HTR-8/SVneo (cell line): ENCODE measurements at regions not wholly inside any gene's neighbourhood (a gene's known extent, or its start where the extent isn't known, plus 50 kb on each side); places are given as distances from the start of the nearest gene placed in this dataset.

Experiments used
- DNase-seq: peaks from one replicate; pipeline ENCODE4 v3.0.0; 2011; ENCODE audit warnings: low spot score, mixed read lengths; ENCODE audit not compliant: insufficient read length
- FAIRE-seq: peaks from 2 replicates; lab custom pipeline; 2011; peaks lifted over from hg19 to GRCh38; lab: Jason Lieb, UNC

DNA sequence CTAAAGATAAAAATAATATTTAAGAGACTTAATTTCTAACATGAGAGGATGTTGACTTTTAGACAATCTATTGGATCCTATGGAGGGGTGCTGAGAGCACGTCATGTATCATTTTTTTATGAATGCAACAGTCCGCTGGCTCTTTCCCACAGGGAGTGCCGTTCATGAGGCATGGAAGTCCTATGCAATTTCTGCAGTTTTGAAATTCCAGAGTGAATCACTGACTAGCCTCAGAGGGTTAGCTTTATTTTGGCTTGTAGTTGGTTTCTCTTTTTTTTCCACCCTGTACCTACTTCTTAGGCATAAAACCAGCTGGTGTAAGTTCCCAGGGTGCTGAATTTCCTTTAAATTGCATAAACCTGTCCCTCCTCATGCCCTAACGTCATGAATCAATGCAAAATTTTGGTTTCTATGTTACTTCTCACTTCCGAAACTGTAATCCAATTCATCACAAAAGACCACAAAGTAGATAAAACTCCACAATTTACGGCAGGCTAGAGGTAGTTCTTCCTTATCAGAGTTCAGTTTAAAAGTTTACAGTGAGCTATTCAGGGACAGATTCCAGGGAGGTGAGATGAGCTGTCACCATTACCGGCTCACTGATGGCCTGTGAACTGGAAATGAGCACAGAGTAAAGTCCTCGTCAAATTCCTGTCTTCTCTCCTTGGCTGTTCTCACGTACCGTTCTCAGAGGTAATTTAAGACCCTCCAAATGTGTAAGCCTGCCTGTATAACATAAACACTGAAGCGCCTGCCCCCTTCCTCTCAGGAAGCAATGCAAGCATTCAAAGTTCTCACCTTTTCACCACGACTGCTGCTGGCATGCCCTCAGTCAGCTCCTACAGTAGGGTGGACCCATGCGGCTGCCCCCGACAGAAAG lies 216.6 kb upstream of the SLC10A2 start:
- FAIRE-seq (no peak), DNase-seq (peak; percentile 44)

DNA sequence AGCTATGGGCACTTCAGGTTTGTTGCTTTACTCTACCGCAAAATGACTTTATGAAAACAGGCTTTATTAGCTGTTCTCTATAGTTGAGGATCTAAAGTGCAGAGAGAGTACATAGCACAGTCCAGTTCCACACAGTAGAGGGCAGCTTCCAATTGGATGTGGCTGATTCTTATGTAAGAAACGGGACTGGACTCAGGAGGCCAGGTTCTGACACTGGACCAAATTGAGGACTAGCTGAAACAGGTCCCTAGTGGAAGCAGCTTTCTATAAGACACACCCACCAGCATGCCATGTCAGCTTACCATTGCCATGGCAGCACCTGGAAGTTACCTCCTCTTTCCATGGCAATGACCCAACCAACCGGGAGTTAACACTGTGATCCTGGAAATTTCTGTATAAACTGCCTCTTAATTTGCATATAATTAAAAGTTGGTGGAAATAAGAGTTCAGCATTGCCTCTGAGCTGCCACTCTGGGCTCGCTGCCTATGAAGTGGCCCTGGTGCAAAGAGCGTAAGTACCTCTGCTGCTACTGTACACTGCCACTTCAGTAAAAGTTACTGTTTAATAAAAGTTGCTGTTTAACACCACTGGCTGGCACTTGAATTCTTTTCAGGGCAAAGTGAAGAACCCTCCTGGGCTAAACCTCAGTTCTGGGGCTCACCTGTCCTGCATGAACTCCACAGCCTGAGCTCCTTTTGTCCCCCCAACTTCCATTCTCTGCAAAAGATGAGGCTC lies 211.9 kb upstream of the SLC10A2 start:
- FAIRE-seq, result no peak
- DNase-seq, result no peak

DNA sequence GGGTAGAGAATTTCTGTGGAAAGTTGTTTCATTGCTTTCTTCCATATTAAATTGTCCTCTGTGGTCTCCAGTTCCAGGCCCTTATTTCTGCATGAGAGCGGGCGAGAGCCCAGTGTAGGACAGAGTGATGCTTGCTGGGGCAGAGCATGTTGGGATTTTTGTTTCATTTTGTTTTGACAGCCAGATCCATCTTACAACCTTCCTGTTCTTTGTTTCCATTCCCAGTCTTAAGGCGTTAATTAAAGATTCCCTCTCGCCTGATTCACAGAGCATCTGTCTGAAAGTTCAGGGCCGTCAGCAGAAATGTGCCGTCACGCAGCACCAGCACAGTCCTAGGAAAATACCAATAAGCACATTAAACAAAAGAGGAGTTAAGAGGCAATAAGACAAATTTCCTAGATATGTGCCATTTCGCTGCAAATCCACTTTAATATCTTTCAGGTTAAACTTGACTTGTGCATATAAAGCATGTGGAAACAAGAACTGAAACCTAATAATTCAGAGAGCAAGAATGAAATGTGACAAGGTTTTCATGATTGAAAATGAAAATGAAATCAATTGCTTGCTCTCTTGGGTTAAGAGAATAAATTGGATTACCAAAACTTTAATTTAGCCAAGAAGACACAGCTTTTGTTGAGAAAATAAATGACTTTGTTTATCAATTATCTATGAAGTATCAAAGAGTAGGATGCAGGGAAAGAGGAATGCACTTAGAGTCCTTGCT lies 210.7 kb upstream of the SLC10A2 start:
- no peak for DNase-seq
- no peak for FAIRE-seq

DNA sequence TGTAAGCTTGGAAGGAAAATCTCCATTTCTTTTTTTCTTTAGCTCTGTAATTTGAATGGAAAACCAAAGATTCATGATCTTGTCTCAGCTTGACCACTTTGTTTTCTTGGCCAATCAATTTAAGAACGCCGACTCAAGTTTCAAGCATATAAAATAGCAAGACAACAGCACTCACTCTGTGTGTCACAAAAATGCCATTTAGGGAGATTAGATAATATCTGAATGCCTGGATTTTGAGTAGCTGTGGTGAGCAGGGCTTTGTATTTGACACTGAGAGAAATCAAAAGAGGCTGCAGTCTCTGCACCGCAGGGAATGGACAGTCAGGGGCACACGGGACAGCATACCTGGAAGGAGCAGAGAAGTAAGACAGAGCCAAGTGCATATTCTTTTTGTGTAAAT lies 209.5 kb upstream of the SLC10A2 start:
- FAIRE-seq (no peak), DNase-seq (no peak)

DNA sequence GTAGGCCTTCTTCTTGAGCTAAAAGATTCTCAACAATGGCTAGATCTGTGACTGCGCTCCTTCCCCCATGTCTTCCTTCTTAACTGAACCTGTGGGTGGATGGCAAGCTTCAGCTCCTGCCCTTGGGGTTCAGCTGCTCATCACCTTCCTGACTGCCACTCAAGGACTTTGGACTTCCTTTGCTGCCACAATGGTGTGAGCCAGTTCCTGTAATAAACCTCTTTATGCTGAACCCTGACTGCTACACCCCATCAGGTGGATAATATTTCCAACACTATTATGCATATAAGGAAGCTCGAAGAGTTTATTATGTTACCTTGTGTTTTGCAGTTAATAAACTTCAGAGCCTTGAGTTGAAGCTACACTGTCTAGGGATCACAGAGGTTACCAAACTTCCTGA lies 208.9 kb upstream of the SLC10A2 start:
- FAIRE-seq, result no peak
- no peak for DNase-seq

DNA sequence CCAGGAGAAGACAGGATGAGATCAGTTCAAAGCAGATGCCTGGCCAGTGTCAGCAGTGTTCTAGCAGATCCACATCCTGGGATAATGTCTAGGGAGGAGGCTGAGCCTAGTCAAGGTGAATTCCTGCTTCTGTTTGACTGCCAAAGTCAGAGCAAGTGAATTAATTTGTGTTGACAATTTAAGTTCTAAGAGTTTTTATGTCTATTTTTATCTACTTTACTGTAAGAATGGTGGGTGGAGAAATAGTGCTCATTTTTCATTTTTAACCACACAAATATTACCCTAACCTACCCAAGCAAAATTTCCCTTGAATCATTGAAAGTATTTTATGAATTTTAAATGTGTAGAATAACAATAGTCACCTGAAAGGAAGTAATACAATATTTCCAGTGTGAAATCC lies 207.6 kb upstream of the SLC10A2 start:
- no peak for DNase-seq
- no peak for FAIRE-seq

DNA sequence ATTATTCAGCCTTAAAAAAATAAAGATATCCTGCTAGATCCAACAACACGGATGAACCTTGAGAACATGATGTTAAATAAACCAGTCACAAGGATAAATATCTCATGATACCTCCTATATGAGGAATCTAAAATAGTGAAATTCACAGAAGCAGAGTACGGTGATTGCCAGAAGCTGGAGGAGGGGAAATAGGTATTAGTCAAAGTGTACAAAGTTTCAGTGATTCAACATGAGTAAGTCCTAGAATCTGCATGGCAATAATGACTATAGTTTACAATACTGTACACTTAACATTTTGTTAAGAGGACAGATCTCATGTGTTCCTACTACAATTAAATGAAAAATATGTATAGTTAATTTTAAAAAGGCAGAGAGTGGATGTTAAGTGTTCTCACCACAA lies 206.6 kb upstream of the SLC10A2 start:
- no peak for DNase-seq
- FAIRE-seq, result no peak

DNA sequence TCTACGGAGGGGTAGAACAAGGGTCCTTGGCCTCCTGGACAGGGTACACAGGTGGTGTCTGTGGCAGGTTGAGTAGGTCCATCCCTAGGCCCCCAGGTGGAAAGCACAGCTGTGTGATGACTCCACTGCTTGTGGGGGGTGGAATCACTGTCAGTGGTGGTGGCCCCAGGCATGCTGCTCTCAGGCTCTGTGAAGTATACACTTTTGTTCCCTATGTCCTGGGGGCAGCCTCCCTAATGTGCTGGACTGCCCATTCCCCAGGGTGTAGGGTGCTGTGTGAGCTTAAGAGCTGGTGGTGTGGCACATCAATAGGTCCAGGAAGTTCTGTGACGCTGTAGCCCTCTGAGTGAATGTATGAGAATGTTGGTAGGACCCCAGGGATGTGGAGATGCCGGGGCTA lies 197.2 kb upstream of the SLC10A2 start:
- no peak for DNase-seq
- FAIRE-seq, result no peak

DNA sequence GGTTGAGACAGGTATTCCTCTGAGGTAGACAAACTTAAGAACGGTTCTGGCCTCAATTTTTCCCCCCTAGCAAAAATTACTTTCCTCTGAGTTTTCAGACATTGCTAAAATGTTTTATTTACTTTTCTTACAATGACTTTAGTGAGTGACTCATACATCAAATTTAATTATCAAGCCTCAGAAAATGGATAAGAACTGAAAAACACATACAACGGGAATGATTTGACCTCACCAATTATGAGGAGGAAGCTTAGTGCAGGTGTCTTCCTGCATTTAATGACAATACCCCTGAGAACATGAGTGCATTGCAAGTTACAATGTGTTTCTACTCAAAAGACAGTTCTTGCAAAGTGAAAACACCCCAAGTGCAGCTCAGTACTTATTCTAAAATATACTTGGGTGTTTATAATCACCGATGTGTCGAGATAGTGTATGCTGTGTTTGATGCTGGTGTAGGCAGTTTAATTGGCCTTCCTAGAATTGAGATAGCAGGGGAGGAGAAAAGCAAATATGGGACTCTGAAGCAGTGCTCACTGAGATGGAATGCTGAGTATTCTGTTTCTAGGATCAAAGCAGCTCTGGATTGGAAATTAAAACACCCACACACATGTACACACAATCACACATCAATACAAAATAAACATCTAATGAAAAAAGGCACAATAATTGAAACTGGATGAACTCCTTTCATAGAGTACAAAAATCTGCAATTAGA lies 189.5 kb upstream of the SLC10A2 start:
- DNase-seq (no peak), FAIRE-seq (no peak)

DNA sequence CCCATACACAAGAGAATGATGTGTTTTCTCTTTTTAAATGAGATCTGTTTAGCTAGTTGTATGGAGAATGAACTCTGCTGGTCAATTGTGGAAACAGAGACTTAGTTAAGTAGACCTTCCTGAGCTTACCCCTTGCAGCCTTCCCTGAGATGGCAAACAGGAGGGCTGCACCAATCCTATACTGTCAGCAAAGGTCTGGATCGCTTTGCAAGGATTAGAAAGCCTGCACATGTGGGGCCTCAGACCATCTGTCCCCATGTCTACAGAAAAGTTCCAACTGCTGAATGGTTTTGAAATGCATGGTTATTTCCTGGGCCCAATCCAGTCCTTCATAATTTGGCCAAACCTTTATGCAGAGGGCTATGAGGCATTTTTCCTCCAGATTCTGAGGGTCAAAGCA lies 183.9 kb upstream of the SLC10A2 start:
- FAIRE-seq, result no peak
- DNase-seq, result no peak

DNA sequence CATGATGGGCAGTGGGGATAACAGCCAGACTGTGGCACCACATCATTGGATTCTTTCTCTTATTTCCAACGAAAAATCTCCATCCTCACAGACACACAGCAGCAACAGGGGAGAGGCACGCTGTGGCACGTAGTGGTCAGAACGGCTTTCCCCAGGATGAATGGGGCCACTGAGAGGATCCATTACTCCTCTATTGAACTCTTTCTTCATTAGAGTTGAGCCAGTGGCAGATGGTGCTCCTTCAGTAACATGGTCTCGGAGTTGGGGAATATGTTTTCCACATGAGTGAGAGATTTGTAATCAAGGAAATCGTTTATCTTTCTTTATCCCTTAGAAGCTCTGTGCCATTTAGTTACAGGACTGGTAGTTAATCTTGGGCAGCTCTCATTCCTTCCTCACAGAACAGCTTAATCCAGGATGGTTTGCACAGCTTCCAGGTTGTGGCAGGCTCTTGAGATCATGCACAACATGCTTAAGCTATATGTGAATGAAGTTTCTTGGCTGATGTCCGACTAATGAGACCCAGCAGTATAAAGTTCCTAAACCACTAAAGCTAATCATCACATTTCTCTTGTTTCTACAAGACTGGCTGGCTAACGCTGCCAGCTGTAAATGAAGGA lies 180.5 kb upstream of the SLC10A2 start:
- no peak for DNase-seq
- FAIRE-seq, result no peak

DNA sequence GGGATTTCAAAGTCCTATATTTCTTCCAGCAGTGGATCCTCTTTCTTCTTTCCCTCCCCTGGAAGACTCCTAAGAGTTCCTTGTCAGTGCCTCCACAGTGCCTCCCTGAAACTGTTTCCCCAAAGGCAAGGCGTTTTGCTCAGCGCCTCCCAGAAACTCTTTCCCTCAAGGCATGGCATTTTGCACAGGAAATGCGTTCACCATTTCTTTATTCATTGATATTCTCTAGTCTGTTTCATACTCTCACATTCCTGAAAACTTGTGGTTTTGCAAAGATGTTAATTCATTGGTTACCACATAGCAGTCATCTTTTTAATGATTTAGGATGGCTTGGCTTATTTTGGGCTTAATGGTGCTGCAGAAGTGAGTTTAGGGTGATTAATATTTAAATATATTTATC lies 177.3 kb upstream of the SLC10A2 start:
- no peak for FAIRE-seq
- no peak for DNase-seq

DNA sequence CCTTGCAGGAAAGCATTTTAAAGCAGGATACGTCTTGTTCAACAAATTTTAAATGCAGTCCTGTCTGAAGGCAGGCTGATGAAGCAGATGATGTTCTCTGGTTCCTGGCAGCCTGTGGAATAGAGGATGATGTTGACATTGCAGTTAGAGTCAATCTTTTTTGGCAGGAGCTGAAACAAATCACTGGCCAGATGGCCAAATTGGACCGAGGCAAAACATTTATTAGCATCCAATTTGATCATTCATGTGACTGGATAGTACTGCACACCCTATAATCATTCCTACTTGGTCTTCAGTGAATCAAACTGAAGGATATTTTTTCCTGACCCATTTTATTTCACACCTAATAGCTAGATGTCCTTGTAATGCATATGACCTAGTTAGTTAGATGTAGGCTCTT lies 172.2 kb upstream of the SLC10A2 start:
- FAIRE-seq (no peak), DNase-seq (no peak)

DNA sequence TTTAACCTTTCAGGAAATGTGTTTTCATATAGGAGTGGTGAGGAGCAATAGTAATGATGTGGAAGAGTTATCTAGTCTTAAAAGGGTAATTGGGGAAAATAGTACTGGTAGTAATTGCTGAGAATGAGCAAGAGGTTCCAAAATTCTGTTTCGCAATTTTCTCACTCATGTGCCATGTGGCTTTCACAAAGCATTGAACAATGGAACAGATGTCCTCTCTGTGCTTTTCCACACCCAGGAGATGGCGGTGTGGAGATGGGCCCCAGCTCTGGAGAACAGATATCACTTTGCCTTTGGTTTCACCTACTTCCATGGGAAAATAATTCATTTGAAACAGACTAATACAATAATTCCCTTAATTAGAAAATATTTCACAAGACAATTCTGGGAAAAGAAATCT lies 170.0 kb upstream of the SLC10A2 start:
- FAIRE-seq (no peak), DNase-seq (no peak)

DNA sequence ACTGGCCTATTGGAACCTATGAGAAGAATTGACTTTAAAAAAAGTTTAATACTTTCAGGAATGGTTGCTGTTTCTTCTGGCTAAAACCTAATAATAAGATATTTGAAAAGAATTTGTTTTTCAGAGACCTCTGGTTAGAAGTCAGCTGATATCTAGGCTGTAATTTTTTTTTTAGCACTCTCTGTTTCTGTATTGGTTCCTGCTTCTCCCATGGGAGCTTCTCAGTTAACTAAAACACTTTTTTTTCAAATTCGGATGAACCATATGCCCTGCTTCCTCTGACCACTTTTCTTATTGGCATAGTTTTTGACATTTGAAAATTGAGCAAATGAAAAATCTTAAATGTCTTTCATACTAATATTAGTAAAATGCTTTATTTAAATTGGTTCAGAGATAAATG lies 163.5 kb upstream of the SLC10A2 start:
- DNase-seq (no peak), FAIRE-seq (no peak)

DNA sequence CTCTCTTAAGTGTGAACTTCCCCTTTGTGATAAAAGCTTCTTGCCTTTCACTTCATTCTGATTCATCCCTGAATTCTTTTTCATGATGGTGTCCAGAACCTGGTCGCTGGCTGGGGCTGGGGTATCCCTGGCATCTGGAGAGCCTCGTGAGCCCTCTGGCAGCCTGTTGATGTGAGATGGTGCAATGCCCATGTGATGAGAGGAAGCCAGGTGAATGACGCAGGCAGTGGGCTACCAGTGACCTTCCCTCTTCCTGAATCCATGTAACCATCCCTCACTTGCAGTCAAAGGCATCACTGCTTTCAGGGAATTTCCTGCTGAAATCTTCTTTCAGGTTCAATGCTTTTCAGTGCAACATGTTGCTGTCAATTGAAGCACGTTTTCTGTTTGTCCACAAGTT lies 158.6 kb upstream of the SLC10A2 start:
- no peak for DNase-seq

DNA sequence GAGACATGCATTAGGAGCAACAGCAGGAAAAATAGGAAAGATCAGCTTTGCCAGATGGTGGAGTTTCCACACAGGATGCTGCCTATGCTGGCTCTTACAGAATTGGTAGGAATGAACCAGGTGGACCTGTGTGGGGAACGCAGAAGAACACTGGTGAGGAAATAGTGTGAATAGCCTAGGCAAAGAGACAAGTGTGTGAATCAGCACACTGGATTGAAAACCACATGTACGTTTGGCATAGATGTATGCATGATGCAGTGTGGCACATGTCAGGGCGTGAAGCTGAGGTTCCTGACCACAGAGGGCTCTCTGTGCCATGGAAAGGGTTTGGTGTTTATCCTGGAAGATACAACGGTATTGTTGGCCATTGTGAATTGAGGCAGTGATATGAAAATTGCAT lies 156.5 kb upstream of the SLC10A2 start:
- FAIRE-seq (no peak), DNase-seq (no peak)

More for the DNA sequence above, 158.6 kb upstream of the SLC10A2 start:
- FAIRE-seq, result no peak

DNA sequence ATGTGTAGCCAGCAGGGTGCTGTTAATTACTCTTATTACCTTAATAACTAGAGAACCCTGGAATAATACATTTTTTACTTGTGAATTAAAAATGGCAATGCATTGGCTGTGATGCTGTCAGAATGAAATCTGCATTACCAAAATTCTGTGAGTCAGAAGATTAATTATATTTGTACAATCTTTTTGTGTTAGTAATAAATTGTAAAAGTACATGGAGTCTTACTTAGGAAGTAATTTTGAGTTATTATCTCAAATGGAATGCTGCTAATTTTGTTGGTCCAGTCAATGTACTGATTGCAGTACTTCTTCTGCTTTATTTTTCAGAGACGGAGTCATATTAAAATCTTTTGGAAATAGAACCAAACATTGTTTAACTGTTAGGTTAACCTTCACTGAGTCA lies 152.0 kb upstream of the SLC10A2 start:
- FAIRE-seq (no peak), DNase-seq (no peak)

DNA sequence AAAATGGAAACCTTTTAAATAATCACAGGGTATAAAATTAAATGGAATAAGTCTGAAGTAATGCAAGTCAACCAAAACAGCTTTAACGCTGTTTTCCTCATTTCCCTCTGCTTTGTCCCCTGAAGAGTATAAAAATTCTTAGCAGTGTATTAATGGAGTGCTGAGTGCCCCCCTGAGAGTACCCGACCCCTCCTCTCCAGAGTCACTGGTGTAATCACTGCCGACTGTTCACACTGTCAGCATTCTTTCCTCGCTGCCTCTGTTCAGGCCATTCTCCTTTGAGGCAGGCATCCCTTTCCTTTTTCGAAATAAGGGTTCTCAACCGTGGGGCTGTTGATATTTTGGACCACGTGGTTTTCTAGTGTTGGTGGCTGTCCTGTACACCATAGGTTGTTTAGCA lies 146.9 kb upstream of the SLC10A2 start:
- FAIRE-seq (no peak), DNase-seq (no peak)

DNA sequence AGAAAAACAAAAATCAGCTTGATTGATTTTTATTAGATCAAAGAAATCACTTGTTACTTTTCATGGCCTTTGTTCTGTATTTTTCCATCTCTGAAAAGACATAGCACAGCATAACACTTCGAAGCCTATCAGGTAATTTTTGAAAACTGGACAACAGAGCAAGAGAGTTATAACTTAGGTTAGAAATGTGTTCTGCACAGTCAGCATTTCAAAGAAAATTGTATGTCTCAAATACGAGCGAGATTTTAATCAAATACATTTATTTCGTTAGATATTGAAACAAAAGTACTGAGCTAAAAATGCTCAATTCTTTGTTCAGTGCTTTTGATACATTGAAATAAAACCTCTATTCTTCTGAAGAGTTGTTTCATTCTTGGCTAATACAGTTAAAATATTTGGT lies 144.1 kb upstream of the SLC10A2 start:
- DNase-seq (no peak), FAIRE-seq (no peak)
